22Rv1 (cell line): ENCODE measurements at regions not wholly inside any gene's neighbourhood (a gene's known extent, or its start where the extent isn't known, plus 50 kb on each side); places are given as distances from the start of the nearest gene placed in this dataset.

Source experiments
- CTCF ChIP-seq: fragments of 450-650 bp; IDR thresholded peaks from 2 replicates; pipeline ENCODE4 v1.5.1; 2017; ENCODE audit warnings: mild to moderate bottlenecking
- ZFX ChIP-seq: fragments of 450-650 bp; IDR thresholded peaks from 2 replicates; pipeline ENCODE4 v1.6.1; 2017; ENCODE audit warnings: antibody characterized with exemption, borderline replicate concordance

- TF ChIP-seq CTCF, result no peak
- TF ChIP-seq ZFX, result no peak
Observed at GRCh38 chr14:26389646-26390508, 208.0 kb downstream of the NOVA1 start.
